ENCODE measurements at regions not wholly inside any gene's neighbourhood (a gene's known extent, or its start where the extent isn't known, plus 50 kb on each side); places are given as distances from the start of the nearest gene placed in this dataset.

- no peak for TF ChIP-seq CTCF (IDR thresholded peaks at IDR 0.05)
- no peak for TF ChIP-seq POLR2A (IDR thresholded peaks at IDR 0.05)
Observed at GRCh38 chr1:5793516-5793915, 198.7 kb downstream of the NPHP4 start.

Data from right lobe of liver (tissue), 4 donors.